ENCODE measurements at regions not wholly inside any gene's neighbourhood (a gene's known extent, or its start where the extent isn't known, plus 50 kb on each side); places are given as distances from the start of the nearest gene placed in this dataset.

DNA sequence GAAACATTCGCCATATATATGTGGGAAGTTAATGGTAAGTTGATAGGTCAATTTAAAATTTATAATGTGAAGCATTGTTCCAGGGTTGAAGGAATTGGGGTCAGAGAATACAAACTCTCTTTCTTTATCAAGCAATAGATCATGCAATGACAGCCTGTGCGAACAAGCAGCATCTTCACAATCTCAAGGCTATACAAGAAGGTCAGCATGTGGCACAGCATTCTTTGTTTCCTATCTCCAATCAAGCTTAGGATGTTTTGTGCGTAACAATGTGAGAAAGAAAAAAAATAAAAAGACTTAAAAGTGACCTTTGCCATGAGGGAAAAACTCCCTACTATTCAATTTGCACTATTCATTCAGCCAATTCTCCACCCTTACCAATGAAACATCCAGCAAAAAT, 288.1 kb upstream of the NECTIN3 start:
- SMC1A ChIA-PET (ENCODE audit: uncharacterized antibody, unreplicated experiment): no interaction called here
- H3K27ac ChIP-seq (ENCODE audit: control insufficient read depth, insufficient read depth): no peak overlapping the region
- no peak overlapping the region for H3K4me3 ChIP-seq
- in situ Hi-C loops (cut with MboI) (no loop called here), intact Hi-C loops (cut with micrococcal nuclease; ENCODE audit: unreplicated experiment) (no loop called here)
- H4K20me1 ChIP-seq (ENCODE audit: control insufficient read depth, insufficient read depth): no peaks in the 10 kb centered on the region
- H2AFZ ChIP-seq (ENCODE audit: control insufficient read depth, low read depth, low read length): no peak overlapping the region
- no peak for DNase-seq (ENCODE audit: low read depth, low spot score)
- WGBS (ENCODE audit: insufficient coverage, insufficient replicate concordance, low lambda C conversion rate, missing lambda C conversion rate): 32% methylated on average over 3 of the region's 3 CpGs
- no peak for ATAC-seq
- no peaks in the 10 kb centered on the region for H3K4me1 ChIP-seq (ENCODE audit: control insufficient read depth, insufficient read depth, low read length)
- no peak for FAIRE-seq
- no peaks in the 10 kb centered on the region for H3K79me2 ChIP-seq (ENCODE audit: control insufficient read depth, insufficient read depth, low read length)
- H3K9me3 ChIP-seq (replicated peaks; ENCODE audit: control insufficient read depth, insufficient read depth, low read length): no peaks in the 10 kb centered on the region
- no peak overlapping the region for H3K4me2 ChIP-seq (ENCODE audit: control insufficient read depth, insufficient read depth)
- no peak overlapping the region for H3K9ac ChIP-seq (ENCODE audit: control insufficient read depth, insufficient read depth, low read length)
- CTCF ChIA-PET: no interaction called here
- POLR2A ChIA-PET: no interaction called here
- TF ChIP-seq POLR2AphosphoS2 (IDR thresholded peaks at IDR 0.05; ENCODE audit: low read depth, low read length): no peak
- TF ChIP-seq JUNB (IDR thresholded peaks at IDR 0.05): no peak
- TF ChIP-seq, protein P1, sequence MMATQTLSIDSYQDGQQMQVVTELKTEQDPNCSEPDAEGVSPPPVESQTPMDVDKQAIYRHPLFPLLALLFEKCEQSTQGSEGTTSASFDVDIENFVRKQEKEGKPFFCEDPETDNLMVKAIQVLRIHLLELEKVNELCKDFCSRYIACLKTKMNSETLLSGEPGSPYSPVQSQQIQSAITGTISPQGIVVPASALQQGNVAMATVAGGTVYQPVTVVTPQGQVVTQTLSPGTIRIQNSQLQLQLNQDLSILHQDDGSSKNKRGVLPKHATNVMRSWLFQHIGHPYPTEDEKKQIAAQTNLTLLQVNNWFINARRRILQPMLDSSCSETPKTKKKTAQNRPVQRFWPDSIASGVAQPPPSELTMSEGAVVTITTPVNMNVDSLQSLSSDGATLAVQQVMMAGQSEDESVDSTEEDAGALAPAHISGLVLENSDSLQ (IDR thresholded peaks at IDR 0.05): no peak
- TF ChIP-seq FOXK2 (IDR thresholded peaks at IDR 0.05): no peak
- BruUV-seq (replicated peaks): no TSS peak
- H3K36me3 ChIP-seq (ENCODE audit: control insufficient read depth in 2 of 2, insufficient read depth in 2 of 2, low read length in 1 of 2): no peaks in the 10 kb centered on the region
- H3K27me3 ChIP-seq (replicated peaks in 1 of 2; ENCODE audit: control insufficient read depth in 2 of 2, insufficient read depth in 2 of 2, low read length in 1 of 2): no peaks in the 10 kb centered on the region
- RAD21 ChIA-PET (ENCODE audit: unreplicated experiment): no interaction called here

DNA sequence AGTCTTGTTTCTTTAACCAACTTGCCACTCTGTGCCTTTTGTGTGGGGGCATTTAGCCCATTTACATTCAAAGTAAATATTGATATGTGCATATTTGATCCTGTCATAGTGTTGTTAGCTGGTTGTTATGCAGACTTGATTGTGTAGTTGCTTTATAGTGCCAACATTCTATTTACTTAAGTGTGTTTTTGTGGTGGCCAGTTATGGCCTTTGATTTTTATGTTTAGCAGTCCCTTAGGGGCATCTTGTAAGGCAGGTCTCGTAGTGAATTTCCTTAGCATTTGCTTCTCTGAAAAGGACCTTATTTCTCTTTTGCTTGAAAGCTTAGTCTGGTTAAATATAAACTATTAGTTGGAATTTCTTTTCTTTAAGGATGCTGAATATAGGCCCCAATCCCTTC, 282.8 kb upstream of the NECTIN3 start:
- ATAC-seq: no peak
- intact Hi-C loops (cut with micrococcal nuclease; ENCODE audit: unreplicated experiment) (no loop called here), in situ Hi-C loops (cut with MboI) (no loop called here)
- BruUV-seq (replicated peaks): no TSS peak
- WGBS (ENCODE audit: insufficient coverage, insufficient replicate concordance, low lambda C conversion rate, missing lambda C conversion rate): 4% methylated on average over 1 of the region's 1 CpG
- Histone ChIP-seq H3K27ac (ENCODE audit: control insufficient read depth, insufficient read depth) (no peak overlapping the region), H3K27me3 (replicated peaks in 1 of 2; ENCODE audit: control insufficient read depth in 2 of 2, insufficient read depth in 2 of 2, low read length in 1 of 2) (no peaks in the 10 kb centered on the region), H3K36me3 (ENCODE audit: control insufficient read depth in 2 of 2, insufficient read depth in 2 of 2, low read length in 1 of 2) (no peaks in the 10 kb centered on the region), H3K4me3 (no peak overlapping the region), H3K79me2 (ENCODE audit: control insufficient read depth, insufficient read depth, low read length) (no peaks in the 10 kb centered on the region), H3K4me2 (ENCODE audit: control insufficient read depth, insufficient read depth) (no peak overlapping the region), H4K20me1 (ENCODE audit: control insufficient read depth, insufficient read depth) (no peaks in the 10 kb centered on the region), H3K4me1 (ENCODE audit: control insufficient read depth, insufficient read depth, low read length) (no peaks in the 10 kb centered on the region), H2AFZ (ENCODE audit: control insufficient read depth, low read depth, low read length) (no peak overlapping the region), H3K9ac (ENCODE audit: control insufficient read depth, insufficient read depth, low read length) (no peak overlapping the region), H3K9me3 (replicated peaks; ENCODE audit: control insufficient read depth, insufficient read depth, low read length) (no peaks in the 10 kb centered on the region)
- POLR2A ChIA-PET: no interaction called here
- RAD21 ChIA-PET (ENCODE audit: unreplicated experiment): no interaction called here
- no peak for TF ChIP-seq POLR2AphosphoS5 (IDR thresholded peaks at IDR 0.05; ENCODE audit: low read length)
- no peak for TF ChIP-seq IKZF2 (IDR thresholded peaks at IDR 0.05)
- TF ChIP-seq, protein P2, sequence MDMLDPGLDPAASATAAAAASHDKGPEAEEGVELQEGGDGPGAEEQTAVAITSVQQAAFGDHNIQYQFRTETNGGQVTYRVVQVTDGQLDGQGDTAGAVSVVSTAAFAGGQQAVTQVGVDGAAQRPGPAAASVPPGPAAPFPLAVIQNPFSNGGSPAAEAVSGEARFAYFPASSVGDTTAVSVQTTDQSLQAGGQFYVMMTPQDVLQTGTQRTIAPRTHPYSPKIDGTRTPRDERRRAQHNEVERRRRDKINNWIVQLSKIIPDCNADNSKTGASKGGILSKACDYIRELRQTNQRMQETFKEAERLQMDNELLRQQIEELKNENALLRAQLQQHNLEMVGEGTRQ (IDR thresholded peaks at IDR 0.05; ENCODE audit: borderline replicate concordance, low read depth, low read length): no peak
- TF ChIP-seq, protein P3, sequence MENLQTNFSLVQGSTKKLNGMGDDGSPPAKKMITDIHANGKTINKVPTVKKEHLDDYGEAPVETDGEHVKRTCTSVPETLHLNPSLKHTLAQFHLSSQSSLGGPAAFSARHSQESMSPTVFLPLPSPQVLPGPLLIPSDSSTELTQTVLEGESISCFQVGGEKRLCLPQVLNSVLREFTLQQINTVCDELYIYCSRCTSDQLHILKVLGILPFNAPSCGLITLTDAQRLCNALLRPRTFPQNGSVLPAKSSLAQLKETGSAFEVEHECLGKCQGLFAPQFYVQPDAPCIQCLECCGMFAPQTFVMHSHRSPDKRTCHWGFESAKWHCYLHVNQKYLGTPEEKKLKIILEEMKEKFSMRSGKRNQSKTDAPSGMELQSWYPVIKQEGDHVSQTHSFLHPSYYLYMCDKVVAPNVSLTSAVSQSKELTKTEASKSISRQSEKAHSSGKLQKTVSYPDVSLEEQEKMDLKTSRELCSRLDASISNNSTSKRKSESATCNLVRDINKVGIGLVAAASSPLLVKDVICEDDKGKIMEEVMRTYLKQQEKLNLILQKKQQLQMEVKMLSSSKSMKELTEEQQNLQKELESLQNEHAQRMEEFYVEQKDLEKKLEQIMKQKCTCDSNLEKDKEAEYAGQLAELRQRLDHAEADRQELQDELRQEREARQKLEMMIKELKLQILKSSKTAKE (IDR thresholded peaks at IDR 0.05; ENCODE audit: low read depth, poor library complexity, severe bottlenecking): no peak
- TF ChIP-seq, protein P4, sequence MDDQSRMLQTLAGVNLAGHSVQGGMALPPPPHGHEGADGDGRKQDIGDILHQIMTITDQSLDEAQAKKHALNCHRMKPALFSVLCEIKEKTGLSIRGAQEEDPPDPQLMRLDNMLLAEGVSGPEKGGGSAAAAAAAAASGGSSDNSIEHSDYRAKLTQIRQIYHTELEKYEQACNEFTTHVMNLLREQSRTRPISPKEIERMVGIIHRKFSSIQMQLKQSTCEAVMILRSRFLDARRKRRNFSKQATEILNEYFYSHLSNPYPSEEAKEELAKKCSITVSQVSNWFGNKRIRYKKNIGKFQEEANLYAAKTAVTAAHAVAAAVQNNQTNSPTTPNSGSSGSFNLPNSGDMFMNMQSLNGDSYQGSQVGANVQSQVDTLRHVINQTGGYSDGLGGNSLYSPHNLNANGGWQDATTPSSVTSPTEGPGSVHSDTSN (IDR thresholded peaks at IDR 0.05; ENCODE audit: insufficient replicate concordance, low read depth, low read length): no peak
- TF ChIP-seq FOXM1 (IDR thresholded peaks at IDR 0.05; ENCODE audit: low read depth, low read length): no peak
- no peak for DNase-seq (ENCODE audit: low read depth, low spot score)
- SMC1A ChIA-PET (ENCODE audit: uncharacterized antibody, unreplicated experiment): interaction anchor here (1.2 kb wide), 1 partner anchor 11 kb away, joined by 4 read pairs; no protein-coding TSS in a partner anchor
- no peak for FAIRE-seq
- CTCF ChIA-PET: no interaction called here

Data from GM12878 (cell line).